Transverse colon (tissue), 4 donors: ENCODE measurements at regions not wholly inside any gene's neighbourhood (a gene's known extent, or its start where the extent isn't known, plus 50 kb on each side); places are given as distances from the start of the nearest gene placed in this dataset.

Experiments
- EP300 ChIP-seq: sonication (generic); formaldehyde crosslinking; IDR thresholded peaks from one replicate; pipeline ENCODE4 v1.6.1; 2017; ENCODE audit warnings: antibody characterized with exemption, low read depth
- POLR2AphosphoS5 ChIP-seq, 3 donors: sonication (generic); formaldehyde crosslinking; IDR thresholded peaks; one replicate each; pipeline ENCODE4 v1.6.1; 2016; ENCODE audit warnings: antibody characterized with exemption in 3 of 3
- TF ChIP-seq, protein P1 (sequence below), 5 experiments: fragments of 200-600 bp in 3 of 5; fragments of 450-650 bp in 2 of 5; sonication (generic) in 3 of 5; IDR thresholded peaks; 1 replicate in 2 of 5; 2 replicates in 3 of 5; pipeline ENCODE4 v1.5.1; 2016 to 2017; ENCODE audit warnings: antibody characterized with exemption in 5 of 5, inconsistent platforms in 3 of 5, mild to moderate bottlenecking in 2 of 5, moderate library complexity in 1 of 5

DNA sequence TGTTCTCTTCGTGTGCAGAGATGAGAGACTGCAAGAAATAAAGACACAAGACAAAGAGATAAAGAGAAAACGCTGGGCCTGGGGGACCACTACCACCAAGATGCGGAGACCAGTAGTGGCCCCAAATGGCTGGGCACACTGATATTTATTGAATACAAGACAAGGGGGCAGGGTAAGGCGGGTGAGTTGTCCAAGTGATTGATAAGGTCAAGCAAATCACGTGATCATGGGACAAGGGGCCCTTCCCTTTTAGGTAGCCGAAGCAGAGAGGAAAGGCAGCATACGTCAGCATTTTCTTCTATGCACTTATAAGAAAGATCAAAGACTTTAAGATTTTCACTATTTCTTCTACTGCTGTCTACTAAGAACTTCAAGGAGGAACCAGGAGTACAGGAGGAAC lies 762.1 kb downstream of the TNS3 start:
- no peak for TF ChIP-seq POLR2AphosphoS5 (IDR thresholded peaks at IDR 0.05)
- TF ChIP-seq, protein P1, sequence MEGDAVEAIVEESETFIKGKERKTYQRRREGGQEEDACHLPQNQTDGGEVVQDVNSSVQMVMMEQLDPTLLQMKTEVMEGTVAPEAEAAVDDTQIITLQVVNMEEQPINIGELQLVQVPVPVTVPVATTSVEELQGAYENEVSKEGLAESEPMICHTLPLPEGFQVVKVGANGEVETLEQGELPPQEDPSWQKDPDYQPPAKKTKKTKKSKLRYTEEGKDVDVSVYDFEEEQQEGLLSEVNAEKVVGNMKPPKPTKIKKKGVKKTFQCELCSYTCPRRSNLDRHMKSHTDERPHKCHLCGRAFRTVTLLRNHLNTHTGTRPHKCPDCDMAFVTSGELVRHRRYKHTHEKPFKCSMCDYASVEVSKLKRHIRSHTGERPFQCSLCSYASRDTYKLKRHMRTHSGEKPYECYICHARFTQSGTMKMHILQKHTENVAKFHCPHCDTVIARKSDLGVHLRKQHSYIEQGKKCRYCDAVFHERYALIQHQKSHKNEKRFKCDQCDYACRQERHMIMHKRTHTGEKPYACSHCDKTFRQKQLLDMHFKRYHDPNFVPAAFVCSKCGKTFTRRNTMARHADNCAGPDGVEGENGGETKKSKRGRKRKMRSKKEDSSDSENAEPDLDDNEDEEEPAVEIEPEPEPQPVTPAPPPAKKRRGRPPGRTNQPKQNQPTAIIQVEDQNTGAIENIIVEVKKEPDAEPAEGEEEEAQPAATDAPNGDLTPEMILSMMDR (IDR thresholded peaks at IDR 0.05) = no peak
- TF ChIP-seq EP300 = no peak
